H9 (cell line): ENCODE measurements at regions not wholly inside any gene's neighbourhood (a gene's known extent, or its start where the extent isn't known, plus 50 kb on each side); places are given as distances from the start of the nearest gene placed in this dataset.

Source experiments
- DNase-seq: peaks from one replicate; pipeline ENCODE4 v3.0.0-alpha.2; 2017
- H2AFZ ChIP-seq: one replicate; pipeline ENCODE4 v1.6.1; 2013; ENCODE audit warnings: mild to moderate bottlenecking, low read length, control low read depth, moderate library complexity
- H2AK5ac ChIP-seq: 2 replicates; pipeline ENCODE4 v1.6.1; 2013; ENCODE audit warnings: low read length, control low read depth, mixed read lengths; ENCODE audit not compliant: insufficient read length
- H2BK120ac ChIP-seq: one replicate; pipeline ENCODE4 v1.6.1; 2013; ENCODE audit warnings: low read depth, mild to moderate bottlenecking, low read length, control low read depth, inconsistent platforms; ENCODE audit not compliant: poor library complexity, severe bottlenecking
- H2BK12ac ChIP-seq: 2 replicates; pipeline ENCODE4 v1.6.1; 2013; ENCODE audit warnings: low read length, control low read depth, mixed read lengths, low read depth; ENCODE audit not compliant: insufficient read length
- H2BK15ac ChIP-seq: 2 replicates; pipeline ENCODE4 v1.6.1; 2013; ENCODE audit warnings: low read depth, low read length, control low read depth
- H2BK20ac ChIP-seq: one replicate; pipeline ENCODE4 v1.6.1; 2013; ENCODE audit warnings: low read depth, mild to moderate bottlenecking, low read length, control low read depth, inconsistent platforms; ENCODE audit not compliant: poor library complexity, severe bottlenecking
- H2BK5ac ChIP-seq: 2 replicates; pipeline ENCODE4 v1.6.1; 2013; ENCODE audit warnings: low read length, control low read depth, mixed read lengths; ENCODE audit not compliant: insufficient read length
- H3K14ac ChIP-seq: 2 replicates; pipeline ENCODE4 v1.6.1; 2013; ENCODE audit warnings: low read length, control low read depth; ENCODE audit not compliant: insufficient read depth
- H3K18ac ChIP-seq: 2 replicates; pipeline ENCODE4 v1.6.1; 2013; ENCODE audit warnings: low read depth, mild to moderate bottlenecking, mixed read lengths, low read length, control low read depth; ENCODE audit not compliant: insufficient read length
- H3K23ac ChIP-seq: 2 replicates; pipeline ENCODE4 v1.6.1; 2013; ENCODE audit warnings: low read length, control low read depth, mixed read lengths, low read depth; ENCODE audit not compliant: insufficient read length
- H3K23me2 ChIP-seq: 2 replicates; pipeline ENCODE4 v1.6.1; 2013; ENCODE audit warnings: low read depth, mild to moderate bottlenecking, mixed read lengths, low read length, control low read depth; ENCODE audit not compliant: insufficient read length, poor library complexity, severe bottlenecking
- H3K27ac ChIP-seq: 2 replicates; pipeline ENCODE4 v1.5.1; 2013; ENCODE audit warnings: low read length, control low read depth, mixed read lengths, low read depth; ENCODE audit not compliant: insufficient read length
- H3K27me3 ChIP-seq: 2 replicates; pipeline ENCODE4 v1.6.1; 2013; ENCODE audit warnings: low read length, control low read depth, inconsistent platforms; ENCODE audit not compliant: insufficient read depth
- H3K4ac ChIP-seq: 2 replicates; pipeline ENCODE4 v1.6.1; 2013; ENCODE audit warnings: low read depth, mild to moderate bottlenecking, control low read depth, inconsistent platforms, low read length, moderate library complexity
- H3K4me1 ChIP-seq: 2 replicates; pipeline ENCODE4 v1.6.1; 2013; ENCODE audit warnings: low read length, control low read depth, inconsistent platforms; ENCODE audit not compliant: insufficient read depth
- H3K4me2 ChIP-seq: 2 replicates; pipeline ENCODE4 v1.6.1; 2013; ENCODE audit warnings: low read length, control low read depth, mixed read lengths; ENCODE audit not compliant: insufficient read length, insufficient read depth
- H3K56ac ChIP-seq: 2 replicates; pipeline ENCODE4 v1.6.1; 2013; ENCODE audit warnings: low read depth, mild to moderate bottlenecking, mixed read lengths, low read length, control low read depth; ENCODE audit not compliant: insufficient read length
- H3K79me1 ChIP-seq: 2 replicates; pipeline ENCODE4 v1.6.1; 2013; ENCODE audit warnings: low read depth, mild to moderate bottlenecking, moderate library complexity, low read length, control low read depth, inconsistent platforms; ENCODE audit not compliant: insufficient read depth, poor library complexity, severe bottlenecking
- H3K79me2 ChIP-seq: 2 replicates; pipeline ENCODE4 v1.6.1; 2013; ENCODE audit warnings: low read length, control low read depth, inconsistent platforms; ENCODE audit not compliant: insufficient read depth
- H3K9ac ChIP-seq: 2 replicates; pipeline ENCODE4 v1.6.1; 2013; ENCODE audit warnings: low read length, control low read depth, mixed read lengths; ENCODE audit not compliant: insufficient read length; ENCODE audit errors: extremely low read depth
- H3K9me3 ChIP-seq: one replicate; pipeline ENCODE4 v1.6.1; 2013; ENCODE audit warnings: low read depth, low read length, inconsistent platforms; ENCODE audit not compliant: control insufficient read depth
- H3T11ph ChIP-seq: one replicate; pipeline ENCODE4 v1.6.1; 2013; ENCODE audit warnings: mild to moderate bottlenecking, low read length, control low read depth, inconsistent platforms
- H4K20me1 ChIP-seq: one replicate; pipeline ENCODE4 v1.6.1; 2013; ENCODE audit not compliant: control insufficient read depth, insufficient read length, insufficient read depth
- H4K5ac ChIP-seq: 2 replicates; pipeline ENCODE4 v1.6.1; 2013; ENCODE audit warnings: low read depth, mild to moderate bottlenecking, mixed read lengths, low read length, control low read depth; ENCODE audit not compliant: insufficient read length
- H4K8ac ChIP-seq: replicated peaks from 2 replicates; pipeline ENCODE4 v1.6.1; 2013; ENCODE audit warnings: low read length, control low read depth, mixed read lengths, low read depth; ENCODE audit not compliant: insufficient read length
- H4K91ac ChIP-seq: 2 replicates; pipeline ENCODE4 v1.6.1; 2013; ENCODE audit warnings: low read depth, mild to moderate bottlenecking, moderate library complexity, mixed read lengths, low read length, control low read depth; ENCODE audit not compliant: insufficient read length
- H3K27ac Mint-ChIP-seq, 3 experiments: 2 replicates in 2 of 3; 3 replicates in 1 of 3; pipeline ENCODE4 v1.8.0; 2020 to 2021; ENCODE audit warnings: mixed read lengths in 3 of 3, mild to moderate bottlenecking in 1 of 3, moderate library complexity in 1 of 3
- H3K27me3 Mint-ChIP-seq: 2 replicates; pipeline ENCODE4 v1.8.0; 2021; ENCODE audit warnings: low read depth, mild to moderate bottlenecking, moderate library complexity, mixed read lengths
- H3K36me3 Mint-ChIP-seq, 3 experiments: 2 replicates in 2 of 3; 3 replicates in 1 of 3; pipeline ENCODE4 v1.8.0; 2020 to 2021; ENCODE audit warnings: low read depth in 3 of 3, mixed read lengths in 3 of 3; ENCODE audit not compliant: insufficient read depth in 1 of 3
- H3K4me1 Mint-ChIP-seq, 2 experiments: 2 replicates each; pipeline ENCODE4 v1.8.0; 2020; ENCODE audit warnings: mixed read lengths in 2 of 2
- H3K4me3 Mint-ChIP-seq, 2 experiments: 2 replicates in 1 of 2; 3 replicates in 1 of 2; pipeline ENCODE4 v1.8.0; 2020 to 2021; ENCODE audit warnings: mild to moderate bottlenecking in 2 of 2, mixed read lengths in 2 of 2, moderate library complexity in 1 of 2
- H3K9me3 Mint-ChIP-seq, 2 experiments: 2 replicates in 1 of 2; 3 replicates in 1 of 2; pipeline ENCODE4 v1.8.0; 2020; ENCODE audit warnings: mild to moderate bottlenecking in 2 of 2, mixed read lengths in 2 of 2, moderate library complexity in 1 of 2
- CTCF ChIP-seq: fragments of 200-600 bp; sonication (generic); conservative IDR thresholded peaks from 3 replicates; pipeline ENCODE4 v1.8.0; 2021; ENCODE audit warnings: antibody characterized with exemption, mild to moderate bottlenecking
- WGBS: extraction: QIAGEN DNeasy Blood & Tissue Kit; methylation state at CpG from one replicate; pipeline ENCODE4 v1.1.7; 2013; ENCODE audit warnings: missing lambda C conversion rate, low lambda C conversion rate, mixed read lengths; ENCODE audit not compliant: insufficient read length; ENCODE audit errors: extremely low coverage; 5-methylcytosine and 5-hydroxymethylcytosine counted together

- H3K4me1 ChIP-seq: no peaks in the 10 kb centered on the region; the same call in 1 of the 2 replicates
- H2BK15ac ChIP-seq: no peak overlapping the region
- H3K9me3 Mint-ChIP-seq: peaks cover 32 to 37% of the 10 kb centered on the region in 2 experiments
- no peaks in the 10 kb centered on the region for H4K20me1 ChIP-seq
- H3K18ac ChIP-seq: no peak overlapping the region
- no peak overlapping the region for H2AK5ac ChIP-seq
- peaks cover 5% of the 10 kb centered on the region for H3K9me3 ChIP-seq
- H3K23me2 ChIP-seq: no peaks in the 10 kb centered on the region
- no peak overlapping the region for H3K4me3 Mint-ChIP-seq
- no peak overlapping the region for H4K5ac ChIP-seq
- no peak overlapping the region for H2BK12ac ChIP-seq
- no peak overlapping the region for H3K14ac ChIP-seq
- peaks cover 5 to 10% of the 10 kb centered on the region in 2 experiments for H3K4me1 Mint-ChIP-seq
- H2BK20ac ChIP-seq: no peak overlapping the region
- H3K27me3 ChIP-seq: no peaks in the 10 kb centered on the region
- no peak overlapping the region for H3K23ac ChIP-seq
- H2AFZ ChIP-seq: no peak overlapping the region
- H3K27ac ChIP-seq: no peak overlapping the region
- H3K36me3 Mint-ChIP-seq: peaks cover 14 to 41% (median 27%) of the 10 kb centered on the region in 3 experiments
- no peak overlapping the region for H4K8ac ChIP-seq
- H3K4me2 ChIP-seq: no peak overlapping the region
- no peak overlapping the region for H2BK5ac ChIP-seq
- H3T11ph ChIP-seq: no peak overlapping the region
- WGBS: no CpG with 5 or more reads among the region's 8 CpGs
- no peak for DNase-seq
- H3K27ac Mint-ChIP-seq: no peak overlapping the region
- no peak for TF ChIP-seq CTCF
- no peak overlapping the region for H3K9ac ChIP-seq
- H3K27me3 Mint-ChIP-seq: peaks cover 8% of the 10 kb centered on the region; the same call in 1 of the 2 replicates
- H3K79me1 ChIP-seq: no peaks in the 10 kb centered on the region
- H3K79me2 ChIP-seq: no peaks in the 10 kb centered on the region
- H3K56ac ChIP-seq: no peak overlapping the region
- H4K91ac ChIP-seq: no peak overlapping the region
- H2BK120ac ChIP-seq: no peak overlapping the region
- no peak overlapping the region for H3K4ac ChIP-seq
Observed at GRCh38 chr14:103241531-103241930, 92.5 kb upstream of the EIF5 start.
